DOHH2 (cell line): ENCODE measurements at regions not wholly inside any gene's neighbourhood (a gene's known extent, or its start where the extent isn't known, plus 50 kb on each side); places are given as distances from the start of the nearest gene placed in this dataset.

Experiments used
- H3F3A ChIP-seq: fragments of 200-600 bp; sonication (generic), shearing (Covaris generic); 2 replicates; pipeline ENCODE4 v1.6.0; 2016; ENCODE audit warnings: antibody characterized with exemption, mild to moderate bottlenecking; ENCODE audit not compliant: control insufficient read depth, insufficient read depth
- H3K27ac ChIP-seq: fragments of 200-600 bp; sonication (generic); 2 replicates; pipeline ENCODE4 v1.5.1; 2014; ENCODE audit warnings: low read depth, mild to moderate bottlenecking, low read length, moderate library complexity
- H3K27me3 ChIP-seq: fragments of 200-600 bp; sonication (generic); 2 replicates; pipeline ENCODE4 v1.6.1; 2014; ENCODE audit warnings: mild to moderate bottlenecking, low read length, mixed read lengths; ENCODE audit not compliant: control insufficient read depth
- H3K36me3 ChIP-seq: fragments of 200-600 bp; sonication (generic); 2 replicates; pipeline ENCODE4 v1.6.1; 2014; ENCODE audit warnings: mild to moderate bottlenecking, low read length, moderate library complexity, mixed read lengths; ENCODE audit not compliant: control insufficient read depth
- H3K4me1 ChIP-seq: fragments of 200-600 bp; sonication (generic); 2 replicates; pipeline ENCODE4 v1.6.1; 2014; ENCODE audit warnings: mild to moderate bottlenecking, low read length, mixed read lengths; ENCODE audit not compliant: control insufficient read depth
- H3K4me2 ChIP-seq: fragments of 200-600 bp; sonication (generic); 2 replicates; pipeline ENCODE4 v1.6.0; 2014; ENCODE audit warnings: mild to moderate bottlenecking, low read length, moderate library complexity
- H3K4me3 ChIP-seq: fragments of 200-600 bp; sonication (generic); 2 replicates; pipeline ENCODE4 v1.5.1; 2014; ENCODE audit warnings: mild to moderate bottlenecking, low read length, mixed read lengths
- H3K79me2 ChIP-seq: fragments of 200-600 bp; sonication (generic); 2 replicates; pipeline ENCODE4 v1.6.1; 2014; ENCODE audit warnings: mild to moderate bottlenecking, low read length, mixed read lengths; ENCODE audit not compliant: control insufficient read depth
- H3K9me2 ChIP-seq: fragments of 200-600 bp; sonication (generic); replicated peaks from 2 replicates; pipeline ENCODE4 v1.6.1; 2014; ENCODE audit warnings: mild to moderate bottlenecking, low read length, mixed read lengths; ENCODE audit not compliant: control insufficient read depth
- H3K9me3 ChIP-seq: fragments of 200-600 bp; sonication (generic); 2 replicates; pipeline ENCODE4 v1.6.1; 2014; ENCODE audit warnings: antibody characterized with exemption, low read length, mixed read lengths; ENCODE audit not compliant: control insufficient read depth, insufficient read depth
- H4K20me1 ChIP-seq: fragments of 200-600 bp; sonication (generic); 2 replicates; pipeline ENCODE4 v1.6.0; 2014; ENCODE audit warnings: low read depth, mild to moderate bottlenecking, antibody characterized with exemption, low read length, moderate library complexity; ENCODE audit not compliant: control insufficient read depth, insufficient read depth
- CTCF ChIP-seq: fragments of 200-600 bp; sonication (generic); IDR thresholded peaks from one replicate; pipeline ENCODE4 v1.5.1; 2014; ENCODE audit warnings: antibody characterized with exemption, mild to moderate bottlenecking, low read depth, low read length; ENCODE audit not compliant: poor library complexity, severe bottlenecking
- EZH2phosphoT487 ChIP-seq: fragments of 200-600 bp; sonication (generic); IDR thresholded peaks from 2 replicates; pipeline ENCODE4 v1.6.1; 2017; ENCODE audit warnings: borderline replicate concordance, mild to moderate bottlenecking, antibody characterized with exemption, low read length, moderate library complexity, mixed read lengths

GRCh38 chr13:97881556-97881955 is 71.9 kb upstream of the IPO5 start:
- H3K27ac ChIP-seq = no peak overlapping the region
- H3K27me3 ChIP-seq = no peaks in the 10 kb centered on the region
- H3K9me3 ChIP-seq = no peaks in the 10 kb centered on the region
- H3K79me2 ChIP-seq = no peaks in the 10 kb centered on the region
- H3K4me2 ChIP-seq = no peak overlapping the region
- no peak overlapping the region for H3K4me3 ChIP-seq
- TF ChIP-seq EZH2phosphoT487 = no peak
- H3K36me3 ChIP-seq = no peaks in the 10 kb centered on the region
- no peaks in the 10 kb centered on the region for H3K9me2 ChIP-seq
- H3F3A ChIP-seq = no peaks in the 10 kb centered on the region
- no peaks in the 10 kb centered on the region for H4K20me1 ChIP-seq
- no peaks in the 10 kb centered on the region for H3K4me1 ChIP-seq

DNA sequence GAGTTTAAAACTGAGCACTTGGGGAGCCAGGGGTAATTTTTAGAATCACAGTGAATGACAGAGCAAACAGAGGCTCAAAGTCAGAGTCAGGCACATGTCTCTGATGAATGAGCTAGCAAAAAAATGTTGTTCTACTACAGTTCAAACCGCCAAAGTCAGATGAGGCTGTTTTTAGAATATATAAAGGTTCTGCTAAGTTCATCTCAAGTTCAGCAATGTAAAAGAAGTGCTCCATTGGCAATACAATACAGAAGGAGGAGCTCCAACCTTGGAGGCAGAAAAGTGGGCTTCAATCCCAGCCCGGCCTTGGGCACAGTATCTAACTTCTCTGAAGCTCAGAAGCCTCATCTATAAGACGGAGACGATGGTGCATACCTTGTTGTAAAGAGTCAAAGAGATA is 70.1 kb upstream of the IPO5 start:
- no peaks in the 10 kb centered on the region for H3K36me3 ChIP-seq
- no peak overlapping the region for H3K4me2 ChIP-seq
- H3K9me3 ChIP-seq = no peaks in the 10 kb centered on the region
- TF ChIP-seq CTCF (no peak), EZH2phosphoT487 (no peak)
- H4K20me1 ChIP-seq = no peaks in the 10 kb centered on the region
- H3K4me3 ChIP-seq = no peak overlapping the region
- no peaks in the 10 kb centered on the region for H3K4me1 ChIP-seq
- no peaks in the 10 kb centered on the region for H3K79me2 ChIP-seq
- no peak overlapping the region for H3K27ac ChIP-seq
- no peaks in the 10 kb centered on the region for H3K9me2 ChIP-seq
- H3F3A ChIP-seq = no peaks in the 10 kb centered on the region
- no peaks in the 10 kb centered on the region for H3K27me3 ChIP-seq

DNA sequence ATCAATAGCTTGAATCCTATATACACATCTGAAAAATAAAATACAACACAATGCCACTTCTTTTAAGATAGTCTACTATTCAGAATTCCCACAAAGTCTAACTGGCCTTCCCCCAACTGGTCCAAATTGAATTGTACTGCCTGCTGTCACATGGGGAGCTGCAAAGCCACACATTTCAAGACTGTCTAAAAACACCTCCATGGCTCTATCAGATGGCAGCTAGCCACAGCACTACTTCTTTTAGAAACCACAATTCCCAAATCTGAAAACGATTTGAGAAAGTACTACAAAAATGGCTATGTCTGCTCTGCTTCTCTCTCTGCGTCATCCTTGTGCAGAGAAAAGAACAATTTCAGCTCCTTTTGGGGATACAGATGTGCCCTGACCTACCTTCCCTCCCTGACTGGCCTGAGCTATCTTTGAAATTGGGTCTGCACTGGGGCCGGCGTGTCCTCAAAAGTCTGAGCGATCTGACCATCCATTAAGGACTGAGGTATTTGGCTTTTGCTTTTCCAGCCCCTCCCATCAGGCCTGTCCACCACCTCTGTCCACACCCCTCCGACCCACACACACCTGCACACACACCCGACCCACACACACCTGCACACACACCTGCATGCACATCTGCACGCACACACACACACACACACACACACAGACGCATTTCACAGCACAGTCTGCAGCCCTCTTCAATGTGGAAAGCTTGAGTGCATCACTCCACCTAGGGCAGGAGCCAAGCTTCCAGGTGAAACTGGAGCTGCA is 68.6 kb upstream of the IPO5 start:
- Histone ChIP-seq H3K4me2 (no peak overlapping the region), H3K9me3 (no peaks in the 10 kb centered on the region), H3K4me1 (no peaks in the 10 kb centered on the region), H3K27me3 (no peaks in the 10 kb centered on the region), H3K9me2 (no peaks in the 10 kb centered on the region), H3K27ac (no peak overlapping the region), H3K79me2 (no peaks in the 10 kb centered on the region), H3K36me3 (no peaks in the 10 kb centered on the region), H4K20me1 (no peaks in the 10 kb centered on the region), H3K4me3 (no peak overlapping the region), H3F3A (no peaks in the 10 kb centered on the region)
- no peak for TF ChIP-seq EZH2phosphoT487
- TF ChIP-seq CTCF = no peak

DNA sequence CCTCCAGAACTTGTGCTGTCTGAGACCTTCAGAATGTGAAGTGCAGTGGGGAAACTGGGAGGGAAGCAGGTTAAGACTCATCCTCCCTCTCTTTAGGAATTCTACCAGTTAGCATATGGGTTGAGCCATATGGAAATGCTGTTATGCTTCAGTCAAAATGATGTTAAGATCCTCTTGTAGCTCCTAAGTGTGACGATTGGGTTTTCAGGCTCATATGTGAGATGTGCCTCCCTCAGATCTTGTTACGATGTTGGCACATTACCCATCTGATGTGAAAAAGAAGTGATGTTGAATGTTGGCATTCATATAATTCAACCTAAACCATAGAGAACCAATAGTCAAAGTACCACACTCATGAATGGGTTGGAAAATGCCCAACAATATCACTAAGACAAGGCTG is 67.8 kb upstream of the IPO5 start:
- no peaks in the 10 kb centered on the region for H3K4me1 ChIP-seq
- H3K36me3 ChIP-seq = no peaks in the 10 kb centered on the region
- no peak for TF ChIP-seq CTCF
- no peak for TF ChIP-seq EZH2phosphoT487

More for the DNA sequence above, 67.8 kb upstream of the IPO5 start:
- Histone ChIP-seq H3K79me2 (no peaks in the 10 kb centered on the region), H3K27ac (no peak overlapping the region), H3K27me3 (no peaks in the 10 kb centered on the region), H3K9me3 (no peaks in the 10 kb centered on the region), H3F3A (no peaks in the 10 kb centered on the region), H4K20me1 (no peaks in the 10 kb centered on the region), H3K9me2 (no peaks in the 10 kb centered on the region), H3K4me2 (no peak overlapping the region), H3K4me3 (no peak overlapping the region)
